PC-9 (cell line): ENCODE measurements at regions not wholly inside any gene's neighbourhood (a gene's known extent, or its start where the extent isn't known, plus 50 kb on each side); places are given as distances from the start of the nearest gene placed in this dataset.

Experiments
- CTCF ChIP-seq: fragments of 200-600 bp; sonication (generic); conservative IDR thresholded peaks from 2 replicates; pipeline ENCODE4 v1.6.1; 2017; ENCODE audit warnings: mixed run types, antibody characterized with exemption, mild to moderate bottlenecking, moderate library complexity
- EZH2 ChIP-seq: fragments of 200-600 bp; sonication (generic); IDR thresholded peaks from 2 replicates; pipeline ENCODE4 v1.8.0; 2017; ENCODE audit warnings: antibody characterized with exemption, low read depth

- TF ChIP-seq CTCF (no peak), EZH2 (no peak)
Measured at GRCh38 chr12:124131659-124132058, 158.6 kb downstream of the ZNF664 start.
